ENCODE measurements at regions not wholly inside any gene's neighbourhood (a gene's known extent, or its start where the extent isn't known, plus 50 kb on each side); places are given as distances from the start of the nearest gene placed in this dataset.

DNA sequence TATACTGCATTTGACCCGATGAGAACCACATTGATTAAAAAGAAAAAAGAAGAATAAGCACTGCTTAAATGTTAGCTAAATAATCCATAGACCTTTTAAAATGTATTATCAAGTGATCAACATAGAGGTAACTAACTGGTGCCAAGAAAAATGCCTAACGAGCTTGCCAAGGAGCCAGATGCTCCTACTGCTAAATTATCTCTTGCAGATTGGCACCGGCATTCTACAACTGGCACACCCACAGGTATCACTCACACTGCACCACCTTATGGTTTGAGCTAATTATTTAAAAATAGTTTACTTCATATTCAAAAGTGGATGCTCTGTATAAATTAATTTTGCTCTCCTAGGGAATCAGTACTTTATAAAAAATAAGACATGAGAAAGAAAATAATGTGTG, 341.6 kb upstream of the CDH7 start:
- TF ChIP-seq, protein P1, sequence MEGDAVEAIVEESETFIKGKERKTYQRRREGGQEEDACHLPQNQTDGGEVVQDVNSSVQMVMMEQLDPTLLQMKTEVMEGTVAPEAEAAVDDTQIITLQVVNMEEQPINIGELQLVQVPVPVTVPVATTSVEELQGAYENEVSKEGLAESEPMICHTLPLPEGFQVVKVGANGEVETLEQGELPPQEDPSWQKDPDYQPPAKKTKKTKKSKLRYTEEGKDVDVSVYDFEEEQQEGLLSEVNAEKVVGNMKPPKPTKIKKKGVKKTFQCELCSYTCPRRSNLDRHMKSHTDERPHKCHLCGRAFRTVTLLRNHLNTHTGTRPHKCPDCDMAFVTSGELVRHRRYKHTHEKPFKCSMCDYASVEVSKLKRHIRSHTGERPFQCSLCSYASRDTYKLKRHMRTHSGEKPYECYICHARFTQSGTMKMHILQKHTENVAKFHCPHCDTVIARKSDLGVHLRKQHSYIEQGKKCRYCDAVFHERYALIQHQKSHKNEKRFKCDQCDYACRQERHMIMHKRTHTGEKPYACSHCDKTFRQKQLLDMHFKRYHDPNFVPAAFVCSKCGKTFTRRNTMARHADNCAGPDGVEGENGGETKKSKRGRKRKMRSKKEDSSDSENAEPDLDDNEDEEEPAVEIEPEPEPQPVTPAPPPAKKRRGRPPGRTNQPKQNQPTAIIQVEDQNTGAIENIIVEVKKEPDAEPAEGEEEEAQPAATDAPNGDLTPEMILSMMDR (IDR thresholded peaks at IDR 0.05; ENCODE audit: insufficient read depth, low read length, poor library complexity, severe bottlenecking) = no peak
- no peak overlapping the region for H3K4me3 ChIP-seq (ENCODE audit: low read depth, low read length)
- no peaks in the 10 kb centered on the region for H3K27me3 ChIP-seq (ENCODE audit: control insufficient read depth, insufficient read depth, low read length)
- no peaks in the 10 kb centered on the region for H3K36me3 ChIP-seq (ENCODE audit: control insufficient read depth, insufficient read depth, low read length)
- DNase-seq (ENCODE audit: low read depth) = no peak

DNA sequence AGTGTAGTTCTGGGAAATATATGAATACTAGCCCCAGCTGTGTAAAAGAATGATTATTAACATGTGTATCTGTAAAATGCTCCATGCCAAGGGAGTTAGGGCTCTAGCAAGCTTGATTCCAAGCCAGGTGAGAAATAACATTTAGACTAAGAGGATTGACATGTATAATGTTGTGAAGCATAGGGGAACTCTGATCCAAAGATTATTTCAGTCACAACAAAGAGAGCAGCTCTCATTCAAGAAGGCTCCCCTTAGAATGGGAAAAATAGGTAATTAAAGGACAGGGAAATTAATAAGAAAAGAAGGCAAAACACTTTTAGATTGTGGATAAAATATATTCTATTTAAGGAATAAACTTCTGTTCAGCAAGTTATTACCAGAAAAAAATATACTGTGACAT, 347.3 kb upstream of the CDH7 start:
- H3K4me3 ChIP-seq (ENCODE audit: low read depth, low read length) = no peak overlapping the region
- H3K27me3 ChIP-seq (ENCODE audit: control insufficient read depth, insufficient read depth, low read length) = no peaks in the 10 kb centered on the region
- no peaks in the 10 kb centered on the region for H3K36me3 ChIP-seq (ENCODE audit: control insufficient read depth, insufficient read depth, low read length)
- DNase-seq (ENCODE audit: low read depth) = no peak
- TF ChIP-seq, protein P1 (IDR thresholded peaks at IDR 0.05; ENCODE audit: insufficient read depth, low read length, poor library complexity, severe bottlenecking) = no peak

DNA sequence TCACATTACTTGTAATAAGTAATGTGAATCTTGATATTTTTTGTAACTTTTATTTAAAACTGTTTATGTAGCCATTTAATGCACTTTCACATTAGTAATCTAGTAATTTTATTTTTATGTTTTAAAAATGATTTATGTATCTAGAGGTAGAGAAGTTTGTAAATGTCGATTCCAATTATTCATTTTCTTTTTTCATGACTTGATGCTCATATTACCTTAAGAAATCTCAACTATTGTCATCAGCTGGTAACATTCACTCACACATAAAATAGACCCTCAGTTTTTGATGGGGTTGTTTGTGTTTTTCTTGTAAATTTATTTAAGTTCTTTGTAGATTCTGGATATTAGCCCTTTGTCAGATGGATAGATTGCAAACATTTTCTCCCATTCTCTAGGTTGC, 351.7 kb upstream of the CDH7 start:
- Histone ChIP-seq H3K36me3 (ENCODE audit: control insufficient read depth, insufficient read depth, low read length) (no peaks in the 10 kb centered on the region), H3K4me3 (ENCODE audit: low read depth, low read length) (no peak overlapping the region), H3K27me3 (ENCODE audit: control insufficient read depth, insufficient read depth, low read length) (no peaks in the 10 kb centered on the region)
- TF ChIP-seq, protein P1 (IDR thresholded peaks at IDR 0.05; ENCODE audit: insufficient read depth, low read length, poor library complexity, severe bottlenecking) = no peak
- DNase-seq (ENCODE audit: low read depth) = no peak

DNA sequence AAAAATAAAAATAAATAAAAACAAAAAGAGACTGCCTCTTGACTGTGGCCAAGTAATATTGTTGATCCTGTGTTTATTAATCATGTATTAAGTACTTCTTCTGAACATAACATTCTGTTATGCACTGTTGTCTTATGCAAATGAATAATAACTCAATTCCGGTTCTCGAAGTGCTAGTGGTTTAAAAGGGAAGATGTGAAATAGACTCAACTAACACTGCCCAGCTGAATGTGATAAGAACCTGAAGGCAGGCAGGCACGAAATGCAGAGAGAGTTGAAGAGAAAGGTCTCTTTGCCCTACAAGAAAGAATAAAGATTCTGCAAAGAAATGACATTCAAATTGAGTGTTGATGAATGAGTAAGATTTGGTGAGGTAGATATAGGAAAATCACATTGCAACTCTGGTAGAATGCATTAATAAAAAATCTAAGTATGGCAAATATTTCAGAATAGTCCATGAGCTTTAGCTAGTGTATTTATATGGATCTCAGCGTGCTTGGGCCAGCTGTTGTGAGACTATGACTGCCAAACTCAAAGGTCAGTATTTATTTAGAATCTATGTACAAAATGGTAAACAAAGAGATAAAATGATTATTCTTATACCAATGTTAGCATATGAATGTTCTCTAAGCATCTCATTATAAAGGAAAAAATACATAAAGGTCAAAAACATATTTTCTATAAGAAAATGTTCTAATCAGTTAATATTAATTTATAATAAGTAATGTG, 352.3 kb upstream of the CDH7 start:
- DNase-seq (ENCODE audit: low read depth) = no peak
- H3K36me3 ChIP-seq (ENCODE audit: control insufficient read depth, insufficient read depth, low read length) = no peaks in the 10 kb centered on the region
- TF ChIP-seq, protein P1 (IDR thresholded peaks at IDR 0.05; ENCODE audit: insufficient read depth, low read length, poor library complexity, severe bottlenecking) = no peak
- no peak overlapping the region for H3K4me3 ChIP-seq (ENCODE audit: low read depth, low read length)
- H3K27me3 ChIP-seq (ENCODE audit: control insufficient read depth, insufficient read depth, low read length) = no peaks in the 10 kb centered on the region

DNA sequence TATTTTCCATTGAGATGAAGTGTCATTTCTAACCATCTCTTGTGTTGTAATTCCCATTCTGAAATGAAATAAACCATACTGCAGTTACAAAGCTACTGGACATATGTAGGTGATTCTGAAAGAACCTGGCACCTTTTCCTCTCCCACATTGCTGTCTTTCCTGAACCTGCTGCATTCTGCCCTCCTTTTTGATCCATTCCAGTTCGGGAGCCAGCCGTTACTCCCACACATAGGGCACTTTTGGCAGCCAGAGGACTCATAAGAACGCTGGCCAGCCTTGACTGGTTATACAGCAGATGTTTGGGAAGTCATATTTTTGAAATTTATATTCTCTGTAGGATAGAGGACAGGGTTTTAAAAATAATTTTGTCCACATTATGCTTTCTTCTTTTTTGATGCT, 369.8 kb upstream of the CDH7 start:
- TF ChIP-seq, protein P1 (IDR thresholded peaks at IDR 0.05; ENCODE audit: insufficient read depth, low read length, poor library complexity, severe bottlenecking) = no peak
- DNase-seq (ENCODE audit: low read depth) = no peak

DNA sequence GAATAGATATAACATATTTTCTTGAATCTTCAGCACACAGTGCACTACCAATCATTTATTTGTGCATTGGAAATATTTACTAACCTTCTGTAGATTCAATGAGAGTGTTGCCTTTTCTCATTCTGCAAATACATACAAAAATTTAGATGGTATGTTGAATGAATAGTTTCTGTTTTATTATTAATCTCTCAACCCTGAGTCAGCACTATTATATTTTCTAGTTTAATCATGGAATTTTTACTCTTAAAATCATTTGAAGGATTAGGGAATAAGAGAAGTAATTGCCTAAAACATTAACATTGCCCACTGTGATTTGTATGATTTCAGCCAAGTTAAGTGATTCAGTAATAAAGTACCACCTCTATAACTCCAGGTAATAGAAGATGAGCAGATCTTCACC, 370.2 kb upstream of the CDH7 start:
- no peak for DNase-seq (ENCODE audit: low read depth)
- Histone ChIP-seq H3K27me3 (ENCODE audit: control insufficient read depth, insufficient read depth, low read length) (no peaks in the 10 kb centered on the region), H3K4me3 (ENCODE audit: low read depth, low read length) (no peak overlapping the region), H3K36me3 (ENCODE audit: control insufficient read depth, insufficient read depth, low read length) (no peaks in the 10 kb centered on the region)
- TF ChIP-seq, protein P1 (IDR thresholded peaks at IDR 0.05; ENCODE audit: insufficient read depth, low read length, poor library complexity, severe bottlenecking) = no peak

More for the DNA sequence above, 369.8 kb upstream of the CDH7 start:
- H3K36me3 ChIP-seq (ENCODE audit: control insufficient read depth, insufficient read depth, low read length) = no peaks in the 10 kb centered on the region
- H3K27me3 ChIP-seq (ENCODE audit: control insufficient read depth, insufficient read depth, low read length) = no peaks in the 10 kb centered on the region
- no peak overlapping the region for H3K4me3 ChIP-seq (ENCODE audit: low read depth, low read length)

Measured in kidney epithelial cell (primary cell).